ENCODE measurements at regions not wholly inside any gene's neighbourhood (a gene's known extent, or its start where the extent isn't known, plus 50 kb on each side); places are given as distances from the start of the nearest gene placed in this dataset.

DNA sequence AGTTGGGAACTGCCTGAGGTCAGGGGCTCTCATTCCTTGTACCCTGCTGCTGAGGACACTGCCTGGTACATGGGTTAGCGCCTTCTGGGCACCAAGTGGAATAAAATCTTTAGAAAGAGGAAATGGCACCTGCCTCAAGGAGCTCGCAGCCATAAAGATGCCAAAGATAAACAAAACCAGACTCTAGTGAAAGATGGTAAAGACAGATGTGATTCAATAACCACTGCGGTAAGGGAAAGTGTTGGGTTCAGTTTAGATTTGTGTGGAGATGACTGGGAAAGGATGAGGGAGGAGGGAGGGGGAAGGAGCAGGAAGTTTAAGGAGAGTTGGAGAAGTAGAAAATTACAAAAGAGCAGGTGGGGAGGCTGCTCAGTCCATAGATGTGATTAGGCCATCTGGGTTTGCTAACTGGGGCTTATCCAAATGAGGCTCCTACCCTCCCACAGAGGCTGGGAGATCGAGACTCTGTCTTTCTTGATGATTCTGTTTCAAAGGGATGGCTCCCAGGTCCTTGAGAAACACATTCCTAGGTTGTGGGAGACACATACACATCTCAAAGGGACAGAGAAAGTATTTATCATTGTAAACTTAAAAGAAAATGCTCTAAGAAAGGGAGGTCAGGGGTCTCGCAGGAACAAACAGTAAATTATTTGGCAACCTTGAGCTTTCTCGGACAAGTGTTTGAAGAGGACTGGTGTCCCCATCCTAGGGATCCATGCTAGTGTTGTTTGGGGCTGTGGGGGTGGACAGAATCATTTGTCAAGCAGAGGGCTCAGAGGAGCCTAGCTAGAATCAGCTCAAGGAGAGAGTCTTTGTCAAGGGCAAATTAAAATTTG, 65.7 kb upstream of the MORC3 start:
- TF ChIP-seq, protein P1, sequence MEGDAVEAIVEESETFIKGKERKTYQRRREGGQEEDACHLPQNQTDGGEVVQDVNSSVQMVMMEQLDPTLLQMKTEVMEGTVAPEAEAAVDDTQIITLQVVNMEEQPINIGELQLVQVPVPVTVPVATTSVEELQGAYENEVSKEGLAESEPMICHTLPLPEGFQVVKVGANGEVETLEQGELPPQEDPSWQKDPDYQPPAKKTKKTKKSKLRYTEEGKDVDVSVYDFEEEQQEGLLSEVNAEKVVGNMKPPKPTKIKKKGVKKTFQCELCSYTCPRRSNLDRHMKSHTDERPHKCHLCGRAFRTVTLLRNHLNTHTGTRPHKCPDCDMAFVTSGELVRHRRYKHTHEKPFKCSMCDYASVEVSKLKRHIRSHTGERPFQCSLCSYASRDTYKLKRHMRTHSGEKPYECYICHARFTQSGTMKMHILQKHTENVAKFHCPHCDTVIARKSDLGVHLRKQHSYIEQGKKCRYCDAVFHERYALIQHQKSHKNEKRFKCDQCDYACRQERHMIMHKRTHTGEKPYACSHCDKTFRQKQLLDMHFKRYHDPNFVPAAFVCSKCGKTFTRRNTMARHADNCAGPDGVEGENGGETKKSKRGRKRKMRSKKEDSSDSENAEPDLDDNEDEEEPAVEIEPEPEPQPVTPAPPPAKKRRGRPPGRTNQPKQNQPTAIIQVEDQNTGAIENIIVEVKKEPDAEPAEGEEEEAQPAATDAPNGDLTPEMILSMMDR (IDR thresholded peaks at IDR 0.05; ENCODE audit: unreplicated experiment), result no peak
- no peak for DNase-seq (ENCODE audit: low spot score, unreplicated experiment)
- no peaks in the 10 kb centered on the region for H3K9me3 Mint-ChIP-seq (ENCODE audit: low read depth)
- H3K27ac Mint-ChIP-seq, result no peak overlapping the region
- no peak overlapping the region for H3K4me3 Mint-ChIP-seq (ENCODE audit: low read depth)
- H3K4me1 Mint-ChIP-seq (ENCODE audit: low read depth), result peaks cover 8% of the 10 kb centered on the region
- peaks cover 51% of the 10 kb centered on the region for H3K36me3 Mint-ChIP-seq (ENCODE audit: insufficient read depth)
- H3K27me3 Mint-ChIP-seq, result no peaks in the 10 kb centered on the region

DNA sequence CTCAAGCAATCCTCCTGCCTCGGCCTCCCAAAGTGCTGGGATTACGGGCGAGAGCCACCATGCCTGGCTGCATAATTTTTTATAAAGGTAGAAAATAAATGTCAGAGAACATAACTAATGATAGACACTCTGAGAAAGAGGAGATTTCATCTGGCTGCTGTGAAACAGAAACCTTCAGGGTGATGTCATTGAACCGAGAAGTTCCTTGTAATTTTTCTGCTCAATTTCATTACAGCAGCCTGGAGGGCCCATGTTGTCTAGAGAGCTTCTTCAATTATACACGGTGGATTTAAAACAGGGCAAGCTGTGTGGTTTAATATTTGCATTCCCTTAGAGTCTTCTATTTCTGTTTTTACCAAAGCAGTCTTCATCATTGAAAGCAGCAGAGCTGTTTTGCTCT, 64.3 kb upstream of the MORC3 start:
- no peak overlapping the region for H3K4me3 Mint-ChIP-seq (ENCODE audit: low read depth)
- no peaks in the 10 kb centered on the region for H3K27me3 Mint-ChIP-seq
- peaks cover 49% of the 10 kb centered on the region for H3K36me3 Mint-ChIP-seq (ENCODE audit: insufficient read depth)
- peaks cover 8% of the 10 kb centered on the region for H3K4me1 Mint-ChIP-seq (ENCODE audit: low read depth)
- TF ChIP-seq, protein P1 (IDR thresholded peaks at IDR 0.05; ENCODE audit: unreplicated experiment), result no peak
- no peak overlapping the region for H3K27ac Mint-ChIP-seq
- H3K9me3 Mint-ChIP-seq (ENCODE audit: low read depth), result no peaks in the 10 kb centered on the region
- DNase-seq (ENCODE audit: low spot score, unreplicated experiment), result no peak

- TF ChIP-seq, protein P1 (IDR thresholded peaks at IDR 0.05; ENCODE audit: unreplicated experiment), result no peak
- Mint-ChIP-seq H3K36me3 (ENCODE audit: insufficient read depth) (peaks cover 44% of the 10 kb centered on the region), H3K4me1 (ENCODE audit: low read depth) (peaks cover 8% of the 10 kb centered on the region), H3K27me3 (no peaks in the 10 kb centered on the region), H3K27ac (no peak overlapping the region), H3K9me3 (ENCODE audit: low read depth) (no peaks in the 10 kb centered on the region), H3K4me3 (ENCODE audit: low read depth) (no peak overlapping the region)
- no peak for DNase-seq (ENCODE audit: low spot score, unreplicated experiment)
These were observed 62.3 kb upstream of the MORC3 start for GRCh38 chr21:36257657-36258056.

- H3K27ac Mint-ChIP-seq, result no peak overlapping the region
- TF ChIP-seq, protein P1 (IDR thresholded peaks at IDR 0.05; ENCODE audit: unreplicated experiment), result peak; percentile 79
- H3K4me3 Mint-ChIP-seq (ENCODE audit: low read depth), result no peak overlapping the region
- H3K9me3 Mint-ChIP-seq (ENCODE audit: low read depth), result no peaks in the 10 kb centered on the region
- H3K27me3 Mint-ChIP-seq, result no peaks in the 10 kb centered on the region
- H3K4me1 Mint-ChIP-seq (ENCODE audit: low read depth), result no peaks in the 10 kb centered on the region
- peaks cover 34% of the 10 kb centered on the region for H3K36me3 Mint-ChIP-seq (ENCODE audit: insufficient read depth)
- no peak for DNase-seq (ENCODE audit: low spot score, unreplicated experiment)
These were observed 59.8 kb upstream of the MORC3 start for GRCh38 chr21:36260030-36260787.

DNA sequence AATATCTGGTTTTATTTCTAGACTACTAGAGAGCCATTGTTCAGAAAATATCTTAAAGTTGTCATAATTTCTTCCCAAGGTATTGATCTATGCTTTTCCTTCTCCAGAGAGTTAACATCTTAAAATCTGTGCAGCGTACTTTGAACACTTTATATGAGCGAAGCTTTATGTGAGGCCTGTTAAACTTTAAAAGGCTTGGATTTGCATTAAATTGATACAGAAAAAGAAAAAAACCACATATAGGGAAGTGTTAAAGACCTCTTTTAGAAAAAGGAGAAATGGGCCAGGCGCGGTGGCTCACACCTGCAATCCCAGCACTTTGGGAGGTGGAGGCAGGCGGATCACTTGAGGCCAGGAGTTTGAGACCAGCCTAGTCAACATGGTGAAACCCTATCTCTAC, 59.2 kb upstream of the MORC3 start:
- no peak overlapping the region for H3K27ac Mint-ChIP-seq
- TF ChIP-seq, protein P1 (IDR thresholded peaks at IDR 0.05; ENCODE audit: unreplicated experiment), result peak; percentile 4
- H3K27me3 Mint-ChIP-seq, result no peaks in the 10 kb centered on the region
- no peak for DNase-seq (ENCODE audit: low spot score, unreplicated experiment)
- H3K36me3 Mint-ChIP-seq (ENCODE audit: insufficient read depth), result peaks cover 34% of the 10 kb centered on the region
- H3K4me1 Mint-ChIP-seq (ENCODE audit: low read depth), result no peaks in the 10 kb centered on the region
- no peak overlapping the region for H3K4me3 Mint-ChIP-seq (ENCODE audit: low read depth)
- no peaks in the 10 kb centered on the region for H3K9me3 Mint-ChIP-seq (ENCODE audit: low read depth)
